ENCODE measurements at regions not wholly inside any gene's neighbourhood (a gene's known extent, or its start where the extent isn't known, plus 50 kb on each side); places are given as distances from the start of the nearest gene placed in this dataset.

DNA sequence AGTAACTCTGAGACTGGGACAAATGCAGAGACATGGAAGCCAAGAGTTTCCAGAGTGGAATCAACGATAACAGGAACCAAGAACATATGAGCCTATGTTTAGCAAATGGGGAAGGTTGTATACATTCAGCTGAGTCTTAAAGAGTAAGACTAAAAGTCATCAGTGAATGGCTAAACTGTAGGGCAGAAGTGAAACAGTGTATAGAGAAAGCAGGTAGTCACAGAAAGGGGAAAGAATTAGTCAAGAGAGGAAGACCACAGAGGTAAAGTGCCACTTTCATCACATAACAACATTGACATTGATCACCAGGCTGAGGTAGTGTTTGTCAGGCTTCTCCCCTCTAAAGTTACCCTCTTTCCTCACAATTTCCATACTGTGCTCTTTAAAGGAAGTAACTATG lies 306.5 kb upstream of the SPTLC3 start:
- Histone ChIP-seq H2AFZ (no peak overlapping the region), H4K20me1 (ENCODE audit: insufficient read depth, poor library complexity, severe bottlenecking) (no peaks in the 10 kb centered on the region), H3K4me3 (no peak overlapping the region), H3K4me2 (no peak overlapping the region), H3K36me3 (replicated peaks; ENCODE audit: insufficient read depth, low read depth) (no peaks in the 10 kb centered on the region), H3K4me1 (ENCODE audit: insufficient read depth) (no peaks in the 10 kb centered on the region), H3K79me2 (no peaks in the 10 kb centered on the region), H3K27me3 (no peaks in the 10 kb centered on the region), H3K27ac (no peak overlapping the region), H3K9me3 (ENCODE audit: low read depth) (no peaks in the 10 kb centered on the region), H3K9me2 (replicated peaks; ENCODE audit: insufficient read depth) (no peaks in the 10 kb centered on the region)
- WGBS (ENCODE audit: low lambda C conversion rate, missing lambda C conversion rate): 95% methylated on average over 1 of the region's 1 CpG
- no peak for DNase-seq (ENCODE audit: low spot score)
- TF ChIP-seq EZH2phosphoT487 (IDR thresholded peaks at IDR 0.05; ENCODE audit: low read depth, severe bottlenecking, unreplicated experiment) (no peak), EZH2 (IDR thresholded peaks at IDR 0.05; ENCODE audit: borderline replicate concordance) (no peak)
- TF ChIP-seq, protein P1, sequence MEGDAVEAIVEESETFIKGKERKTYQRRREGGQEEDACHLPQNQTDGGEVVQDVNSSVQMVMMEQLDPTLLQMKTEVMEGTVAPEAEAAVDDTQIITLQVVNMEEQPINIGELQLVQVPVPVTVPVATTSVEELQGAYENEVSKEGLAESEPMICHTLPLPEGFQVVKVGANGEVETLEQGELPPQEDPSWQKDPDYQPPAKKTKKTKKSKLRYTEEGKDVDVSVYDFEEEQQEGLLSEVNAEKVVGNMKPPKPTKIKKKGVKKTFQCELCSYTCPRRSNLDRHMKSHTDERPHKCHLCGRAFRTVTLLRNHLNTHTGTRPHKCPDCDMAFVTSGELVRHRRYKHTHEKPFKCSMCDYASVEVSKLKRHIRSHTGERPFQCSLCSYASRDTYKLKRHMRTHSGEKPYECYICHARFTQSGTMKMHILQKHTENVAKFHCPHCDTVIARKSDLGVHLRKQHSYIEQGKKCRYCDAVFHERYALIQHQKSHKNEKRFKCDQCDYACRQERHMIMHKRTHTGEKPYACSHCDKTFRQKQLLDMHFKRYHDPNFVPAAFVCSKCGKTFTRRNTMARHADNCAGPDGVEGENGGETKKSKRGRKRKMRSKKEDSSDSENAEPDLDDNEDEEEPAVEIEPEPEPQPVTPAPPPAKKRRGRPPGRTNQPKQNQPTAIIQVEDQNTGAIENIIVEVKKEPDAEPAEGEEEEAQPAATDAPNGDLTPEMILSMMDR (IDR thresholded peaks at IDR 0.05; ENCODE audit: poor library complexity): no peak

DNA sequence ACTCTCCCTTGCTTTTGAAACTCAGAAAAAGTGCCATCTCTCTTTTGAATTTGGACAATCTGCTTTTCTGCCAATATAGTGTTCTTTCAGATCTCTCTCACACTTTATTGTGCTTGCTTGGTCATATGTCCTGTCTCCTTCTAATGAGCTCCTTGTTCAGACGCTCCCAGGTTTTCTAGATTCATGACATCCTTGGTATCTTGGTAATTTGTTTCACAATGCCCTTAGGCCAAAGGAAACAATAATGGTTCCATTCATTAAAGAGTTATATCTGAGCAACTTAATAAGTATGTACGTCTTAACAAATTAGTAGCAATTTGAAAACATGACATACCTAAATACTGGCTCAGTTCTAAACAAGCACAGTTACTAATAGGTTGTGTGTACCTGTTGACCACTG lies 293.4 kb upstream of the SPTLC3 start:
- WGBS (ENCODE audit: low lambda C conversion rate, missing lambda C conversion rate): 79% methylated on average over 2 of the region's 2 CpGs

DNA sequence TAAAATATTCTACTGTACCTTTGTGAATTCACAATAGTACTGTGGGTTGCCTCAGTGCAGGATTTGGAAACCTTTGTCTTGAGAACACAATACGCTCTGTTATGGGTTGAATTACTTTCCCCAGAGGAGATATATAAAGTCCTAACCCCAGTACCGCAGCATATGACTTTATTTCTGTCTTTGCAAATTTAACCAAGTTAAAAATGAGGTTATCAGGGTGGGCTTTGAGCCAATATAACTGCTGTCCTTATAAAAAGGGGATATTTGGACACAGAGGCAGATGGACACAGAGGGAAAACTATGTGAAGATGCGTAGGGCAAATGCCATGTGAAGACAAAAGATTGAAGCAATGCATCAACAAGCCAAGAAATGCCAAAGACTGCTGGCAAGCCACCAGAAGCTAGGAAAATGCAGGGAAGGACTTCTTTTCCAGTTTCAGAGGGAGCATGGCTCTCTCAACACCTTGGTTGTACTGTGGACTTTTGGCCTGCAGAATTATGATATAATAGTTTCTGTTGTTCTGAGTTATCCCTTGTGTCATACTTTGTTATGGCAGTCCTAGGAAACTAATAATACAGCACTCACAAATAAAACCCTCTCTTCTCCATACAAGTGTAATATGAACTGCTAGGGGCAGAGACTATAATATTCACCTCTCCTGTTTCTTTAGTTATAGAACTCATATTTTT lies 292.6 kb upstream of the SPTLC3 start:
- Histone ChIP-seq H3K9me2 (replicated peaks; ENCODE audit: insufficient read depth) (no peaks in the 10 kb centered on the region), H3K4me1 (ENCODE audit: insufficient read depth) (no peaks in the 10 kb centered on the region), H3K4me3 (no peak overlapping the region), H4K20me1 (ENCODE audit: insufficient read depth, poor library complexity, severe bottlenecking) (no peaks in the 10 kb centered on the region), H3K27ac (no peak overlapping the region), H2AFZ (no peak overlapping the region), H3K27me3 (no peaks in the 10 kb centered on the region), H3K4me2 (no peak overlapping the region), H3K9me3 (ENCODE audit: low read depth) (no peaks in the 10 kb centered on the region), H3K36me3 (replicated peaks; ENCODE audit: insufficient read depth, low read depth) (no peaks in the 10 kb centered on the region), H3K79me2 (no peaks in the 10 kb centered on the region)
- DNase-seq (ENCODE audit: low spot score): no peak
- no peak for TF ChIP-seq EZH2 (IDR thresholded peaks at IDR 0.05; ENCODE audit: borderline replicate concordance)
- TF ChIP-seq EZH2phosphoT487 (IDR thresholded peaks at IDR 0.05; ENCODE audit: low read depth, severe bottlenecking, unreplicated experiment): no peak
- TF ChIP-seq, protein P1 (IDR thresholded peaks at IDR 0.05; ENCODE audit: poor library complexity): no peak
- 94% methylated on average over 3 of the region's 3 CpGs for WGBS (ENCODE audit: low lambda C conversion rate, missing lambda C conversion rate)

More for the DNA sequence above, 293.4 kb upstream of the SPTLC3 start:
- no peaks in the 10 kb centered on the region for H4K20me1 ChIP-seq (ENCODE audit: insufficient read depth, poor library complexity, severe bottlenecking)
- H3K27ac ChIP-seq: no peak overlapping the region
- H3K4me3 ChIP-seq: no peak overlapping the region
- no peaks in the 10 kb centered on the region for H3K27me3 ChIP-seq
- no peak for TF ChIP-seq EZH2phosphoT487 (IDR thresholded peaks at IDR 0.05; ENCODE audit: low read depth, severe bottlenecking, unreplicated experiment)
- no peak for TF ChIP-seq EZH2 (IDR thresholded peaks at IDR 0.05; ENCODE audit: borderline replicate concordance)
- TF ChIP-seq, protein P1 (IDR thresholded peaks at IDR 0.05; ENCODE audit: poor library complexity): no peak
- no peak overlapping the region for H2AFZ ChIP-seq
- no peak for DNase-seq (ENCODE audit: low spot score)
- no peak overlapping the region for H3K4me2 ChIP-seq
- no peaks in the 10 kb centered on the region for H3K9me2 ChIP-seq (replicated peaks; ENCODE audit: insufficient read depth)
- H3K4me1 ChIP-seq (ENCODE audit: insufficient read depth): no peaks in the 10 kb centered on the region
- H3K79me2 ChIP-seq: no peaks in the 10 kb centered on the region
- H3K36me3 ChIP-seq (replicated peaks; ENCODE audit: insufficient read depth, low read depth): no peaks in the 10 kb centered on the region
- no peaks in the 10 kb centered on the region for H3K9me3 ChIP-seq (ENCODE audit: low read depth)

Measured in hepatocyte (in vitro differentiated cells).